GM21381 (cell line): ENCODE measurements at regions not wholly inside any gene's neighbourhood (a gene's known extent, or its start where the extent isn't known, plus 50 kb on each side); places are given as distances from the start of the nearest gene placed in this dataset.
"Not testable (repeated sequence)": the region's sequence is repeated elsewhere in the genome, so short reads cannot be mapped to it uniquely, and the experiment has no call there.

Source experiments
- ATAC-seq: cut with Tn5 transposase; IDR thresholded peaks from one replicate; pipeline ENCODE4 v1.9.1; 2021; ENCODE audit warnings: mild to moderate bottlenecking, moderate library complexity; ENCODE audit not compliant: unreplicated experiment

GRCh38 chr18:11512096-11513025, 97.0 kb upstream of the SLC35G4 start:
- ATAC-seq, result peak; percentile 9

GRCh38 chr18:11511434-11512095, 97.8 kb upstream of the SLC35G4 start:
- peak; percentile 94 for ATAC-seq

- ATAC-seq, result no peak
Measured at GRCh38 chr18:11506856-11507255, 102.5 kb upstream of the SLC35G4 start.

- ATAC-seq, result no peak
Measured at GRCh38 chr18:11505993-11506392, 103.4 kb upstream of the SLC35G4 start.

GRCh38 chr18:11504962-11505361, 104.4 kb upstream of the SLC35G4 start:
- ATAC-seq, result no peak

GRCh38 chr18:11502368-11502767, 107.0 kb upstream of the SLC35G4 start:
- ATAC-seq, result no peak

- no peak for ATAC-seq
Measured at GRCh38 chr18:11501352-11501751, 108.0 kb upstream of the SLC35G4 start.

GRCh38 chr18:11500153-11501122, 109.0 kb upstream of the SLC35G4 start:
- no peak for ATAC-seq

- no peak for ATAC-seq
Measured at GRCh38 chr18:11498821-11499220, 110.6 kb upstream of the SLC35G4 start.

GRCh38 chr18:11497585-11497984, 111.8 kb upstream of the SLC35G4 start:
- no peak for ATAC-seq

GRCh38 chr18:11496526-11497172, 112.7 kb upstream of the SLC35G4 start:
- no peak for ATAC-seq

- ATAC-seq, result no peak
Measured at GRCh38 chr18:11495441-11495840, 114.0 kb upstream of the SLC35G4 start.

GRCh38 chr18:11494107-11494506, 115.3 kb upstream of the SLC35G4 start:
- ATAC-seq, result no peak

- no peak for ATAC-seq
Measured at GRCh38 chr18:11489266-11489899, 120.0 kb upstream of the SLC35G4 start.

- no peak for ATAC-seq
Measured at GRCh38 chr18:11488175-11488574, 121.2 kb upstream of the SLC35G4 start.

- no peak for ATAC-seq
Measured at GRCh38 chr18:11487390-11487789, 122.0 kb upstream of the SLC35G4 start.

- ATAC-seq, result no peak
Measured at GRCh38 chr18:11482271-11482670, 127.1 kb upstream of the SLC35G4 start.

- no peak for ATAC-seq
Measured at GRCh38 chr18:11480692-11481091, 128.7 kb upstream of the SLC35G4 start.

GRCh38 chr18:11479031-11479430, 130.4 kb upstream of the SLC35G4 start:
- ATAC-seq, result not testable (repeated sequence)

- no peak for ATAC-seq
Measured at GRCh38 chr18:11470941-11471340, 138.5 kb upstream of the SLC35G4 start.
